A549 (cell line): ENCODE measurements at regions not wholly inside any gene's neighbourhood (a gene's known extent, or its start where the extent isn't known, plus 50 kb on each side); places are given as distances from the start of the nearest gene placed in this dataset.

ENCODE experiments used
- ATAC-seq, 2 experiments: fragments of 200-7000 bp in 1 of 2; fragments of >200 bp in 1 of 2; cut with Nextera tagmentation in 1 of 2; cut with Tn5 transposase in 1 of 2; 3 replicates each; pipeline versions ENCODE4 v1.8.0 to v1.9.1; 2018 to 2020; ENCODE audit warnings: mild to moderate bottlenecking in 1 of 2, moderate library complexity in 1 of 2
- CTCF ChIA-PET: fragments of 300-600 bp; sonication (Branson Sonifier 250); formaldehyde crosslinking; extraction: SDS; loops from one replicate; lab custom pipeline; 2021; ENCODE audit warnings: antibody characterized with exemption, inconsistent platforms; lab: Yijun Ruan, JAX
- POLR2A ChIA-PET: fragments of 350-600 bp; formaldehyde crosslinking; extraction: SDS; loops from one replicate; lab custom pipeline; 2021; ENCODE audit warnings: antibody characterized with exemption, inconsistent platforms; lab: Yijun Ruan, JAX
- DNase-seq, 2 experiments: peaks; one replicate each; pipeline versions ENCODE4 v3.0.0 to v3.0.0-alpha.2; 2011 to 2016; ENCODE audit warnings: low read depth in 1 of 2, low spot score in 1 of 2
- FAIRE-seq: peaks from 2 replicates; lab custom pipeline; 2011; peaks lifted over from hg19 to GRCh38; lab: Jason Lieb, UNC
- H3K27ac ChIP-seq, 2 experiments: fragments of >200 bp; sonication (Bioruptor Twin); formaldehyde crosslinking; 3 replicates each; pipeline ENCODE4 v1.5.1; 2016 to 2017
- H3K4me1 ChIP-seq: fragments of >200 bp; sonication (Bioruptor Twin); formaldehyde crosslinking; 3 replicates; pipeline ENCODE4 v1.6.1; 2016
- H3K4me2 ChIP-seq: fragments of >200 bp; sonication (Bioruptor Twin); formaldehyde crosslinking; 3 replicates; pipeline ENCODE4 v1.6.1; 2016
- H3K4me3 ChIP-seq: fragments of >200 bp; sonication (Bioruptor Twin); formaldehyde crosslinking; 3 replicates; pipeline ENCODE4 v1.5.1; 2016
- H3K9me3 ChIP-seq: fragments of >200 bp; sonication (Bioruptor Twin); formaldehyde crosslinking; 3 replicates; pipeline ENCODE4 v1.6.1; 2016
- BCL3 ChIP-seq: fragments of >200 bp; sonication (Bioruptor Twin); formaldehyde crosslinking; IDR thresholded peaks from 3 replicates; pipeline ENCODE4 v1.6.1; 2016
- CBX2 ChIP-seq: fragments of 200-600 bp; sonication (generic); IDR thresholded peaks from 2 replicates; pipeline ENCODE4 v1.6.1; 2016; ENCODE audit warnings: low read depth, mild to moderate bottlenecking, borderline replicate concordance
- CHD2 ChIP-seq: fragments of 150-350 bp; IDR thresholded peaks from 2 replicates; pipeline ENCODE4 v1.6.1; 2014; ENCODE audit warnings: low read length; ENCODE audit not compliant: partially characterized antibody
- CTCF ChIP-seq: fragments of >200 bp; sonication (Bioruptor Twin); formaldehyde crosslinking; IDR thresholded peaks from 3 replicates; pipeline ENCODE4 v1.5.1; 2016
- EHF ChIP-seq: fragments of 250-450 bp; sonication (Bioruptor Pico); IDR thresholded peaks from 2 replicates; pipeline ENCODE4 v1.5.0; 2020; ENCODE audit warnings: mild to moderate bottlenecking
- EHMT2 ChIP-seq: fragments of 200-600 bp; sonication (generic); IDR thresholded peaks from 2 replicates; pipeline ENCODE4 v1.6.1; 2016; ENCODE audit warnings: antibody characterized with exemption, low read depth, mild to moderate bottlenecking, moderate library complexity
- EP300 ChIP-seq, 2 experiments: fragments of >200 bp; sonication (Bioruptor Twin); formaldehyde crosslinking; IDR thresholded peaks; 2 replicates in 1 of 2; 3 replicates in 1 of 2; pipeline ENCODE4 v1.6.1; 2016 to 2017
- FOSL2 ChIP-seq, 2 experiments: fragments of 450-650 bp in 1 of 2; fragments of >200 bp in 1 of 2; sonication (Bioruptor Twin) in 1 of 2; formaldehyde crosslinking; IDR thresholded peaks; 2 replicates each; pipeline versions ENCODE4 v1.5.0 to v1.6.1; 2016 to 2020; ENCODE audit warnings: mild to moderate bottlenecking in 1 of 2, moderate library complexity in 1 of 2
- HDAC2 ChIP-seq: fragments of 200-600 bp; sonication (generic); IDR thresholded peaks from 2 replicates; pipeline ENCODE4 v1.6.1; 2016
- HES2 ChIP-seq: fragments of >200 bp; sonication (Bioruptor Twin); formaldehyde crosslinking; IDR thresholded peaks from 2 replicates; pipeline ENCODE4 v1.6.1; 2016
- HOXA7 ChIP-seq: fragments of 250-450 bp; sonication (Bioruptor Pico); IDR thresholded peaks from 2 replicates; pipeline ENCODE4 v1.5.0; 2020; ENCODE audit warnings: mild to moderate bottlenecking, moderate library complexity
- HOXB13 ChIP-seq: fragments of 250-450 bp; sonication (Bioruptor Pico); IDR thresholded peaks from 2 replicates; pipeline ENCODE4 v1.5.0; 2020; ENCODE audit warnings: low read depth, mild to moderate bottlenecking, moderate library complexity
- MYC ChIP-seq: IDR thresholded peaks from 2 replicates; pipeline ENCODE4 v1.6.1; 2012; ENCODE audit warnings: mild to moderate bottlenecking, inconsistent platforms, low read length, improper control_type of control experiment, borderline replicate concordance
- NFE2L2 ChIP-seq: fragments of 150-350 bp; conservative IDR thresholded peaks from 2 replicates; pipeline ENCODE4 v1.6.1; 2014; ENCODE audit warnings: low read length
- NPAS2 ChIP-seq: fragments of 250-450 bp; sonication (Bioruptor Pico); IDR thresholded peaks from 2 replicates; pipeline ENCODE4 v1.8.0; 2022; ENCODE audit warnings: mild to moderate bottlenecking, moderate library complexity, borderline replicate concordance
- PBX3 ChIP-seq: IDR thresholded peaks from 2 replicates; pipeline ENCODE4 v1.6.1; 2012
- PHF8 ChIP-seq: fragments of 200-600 bp; sonication (generic); IDR thresholded peaks from 2 replicates; pipeline ENCODE4 v1.6.1; 2016; ENCODE audit warnings: low read depth, mild to moderate bottlenecking, antibody characterized with exemption, moderate library complexity, borderline replicate concordance
- POLR2A ChIP-seq: IDR thresholded peaks from 2 replicates; pipeline ENCODE4 v1.6.1; 2012; ENCODE audit warnings: mild to moderate bottlenecking, low read length
- RAD21 ChIP-seq, 2 experiments: fragments of >200 bp in 1 of 2; sonication (Bioruptor Twin) in 1 of 2; formaldehyde crosslinking in 1 of 2; IDR thresholded peaks in 1 of 2; conservative IDR thresholded peaks in 1 of 2; 2 replicates in 1 of 2; 3 replicates in 1 of 2; pipeline ENCODE4 v1.6.1; 2012 to 2018; ENCODE audit warnings: inconsistent platforms in 1 of 2
- RARB ChIP-seq: fragments of 250-450 bp; sonication (Bioruptor Pico); IDR thresholded peaks from 2 replicates; pipeline ENCODE4 v1.8.0; 2021; ENCODE audit warnings: mild to moderate bottlenecking, moderate library complexity
- TFCP2L1 ChIP-seq: fragments of 250-450 bp; sonication (Bioruptor Pico); IDR thresholded peaks from 2 replicates; pipeline ENCODE4 v1.5.0; 2021; ENCODE audit warnings: mild to moderate bottlenecking
- TP53 ChIP-seq: fragments of 250-450 bp; sonication (Bioruptor Pico); IDR thresholded peaks from 2 replicates; pipeline ENCODE4 v1.5.0; 2021; ENCODE audit warnings: mild to moderate bottlenecking, moderate library complexity
- USF2 ChIP-seq: fragments of 450-650 bp; IDR thresholded peaks from 2 replicates; pipeline ENCODE4 v1.6.1; 2014; ENCODE audit warnings: antibody characterized with exemption
- WGBS: methylation state at CpG from one replicate; pipeline ENCODE4 v1.1.6; 2017; ENCODE audit errors: missing lambda C conversion rate; 5-methylcytosine and 5-hydroxymethylcytosine counted together

DNA sequence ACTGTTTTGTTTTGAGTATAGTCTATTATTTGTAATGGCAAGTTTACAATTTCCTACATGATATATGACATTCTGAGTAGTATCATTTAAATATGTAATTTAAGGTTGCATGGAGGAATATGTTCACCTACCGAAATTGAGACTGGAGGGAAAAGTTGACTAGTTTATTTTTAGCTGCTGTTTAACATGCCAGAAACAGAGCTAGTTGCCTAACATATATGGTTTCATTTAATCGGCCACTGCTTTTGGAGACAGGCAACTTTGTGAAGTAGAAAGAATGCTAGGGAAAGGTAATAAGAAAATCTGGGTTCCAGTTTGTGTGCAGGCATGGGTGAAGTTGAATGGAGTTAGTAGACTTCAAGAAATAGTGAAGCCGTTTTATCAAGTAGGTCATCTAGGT lies 342.1 kb upstream of the CBLB start (continued):
- TF ChIP-seq USF2 (no peak), HOXB13 (CRISPR knock-in tag) (no peak), RARB (CRISPR knock-in tag) (no peak), TP53 (CRISPR knock-in tag) (no peak), CHD2 (no peak)

DNA sequence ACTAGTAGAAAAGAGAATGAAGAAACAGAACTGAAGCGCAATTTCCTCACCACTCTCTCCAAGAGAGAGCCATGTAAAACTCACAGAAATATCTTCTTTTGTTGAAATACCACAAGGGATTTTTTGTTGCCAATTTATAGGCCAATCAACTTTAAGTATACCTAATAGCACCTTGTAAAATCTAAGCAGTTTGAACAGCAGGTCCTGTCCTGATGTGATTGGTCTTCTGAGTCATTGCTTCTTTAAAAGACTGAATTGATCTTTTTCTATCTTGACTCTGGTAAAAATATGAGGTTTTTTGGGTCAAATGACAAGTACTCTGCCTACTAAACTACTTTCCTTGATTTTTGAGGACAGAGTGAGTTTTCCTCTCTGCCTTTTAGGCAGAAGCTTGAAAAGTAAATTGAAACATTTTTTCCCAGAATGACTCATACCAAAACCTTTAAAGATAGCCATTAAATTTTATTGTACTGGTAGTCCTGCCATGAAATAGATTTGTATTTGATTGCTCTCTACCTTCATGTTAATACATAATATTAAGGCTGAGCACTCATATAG lies 343.9 kb upstream of the CBLB start:
- FAIRE-seq = no peak
- CTCF ChIA-PET = no interaction called here
- H3K4me2 ChIP-seq = no peak overlapping the region
- H3K27ac ChIP-seq = no peak overlapping the region
- 94% methylated on average over 1 of the region's 1 CpG for WGBS
- H3K4me1 ChIP-seq = no peaks in the 10 kb centered on the region
- H3K4me3 ChIP-seq = no peak overlapping the region
- TF ChIP-seq FOSL2 (IDR thresholded peaks at IDR 0.05) (no peak), FOSL2 (CRISPR knock-in tag; IDR thresholded peaks at IDR 0.05) (no peak), MYC (no peak), CTCF (no peak), EHMT2 (no peak), TFCP2L1 (no peak), PHF8 (no peak), POLR2A (no peak), HDAC2 (no peak), EP300 (IDR thresholded peaks at IDR 0.05) (no peak), NFE2L2 (no peak), PBX3 (no peak), HES2 (no peak), BCL3 (no peak), HOXA7 (CRISPR knock-in tag) (no peak), NPAS2 (CRISPR knock-in tag) (no peak), CBX2 (no peak)
- TF ChIP-seq, all 56 proteins: peak for 0
- DNase-seq (no peak), ATAC-seq (no peak)
- POLR2A ChIA-PET = no interaction called here
- no peaks in the 10 kb centered on the region for H3K9me3 ChIP-seq

DNA sequence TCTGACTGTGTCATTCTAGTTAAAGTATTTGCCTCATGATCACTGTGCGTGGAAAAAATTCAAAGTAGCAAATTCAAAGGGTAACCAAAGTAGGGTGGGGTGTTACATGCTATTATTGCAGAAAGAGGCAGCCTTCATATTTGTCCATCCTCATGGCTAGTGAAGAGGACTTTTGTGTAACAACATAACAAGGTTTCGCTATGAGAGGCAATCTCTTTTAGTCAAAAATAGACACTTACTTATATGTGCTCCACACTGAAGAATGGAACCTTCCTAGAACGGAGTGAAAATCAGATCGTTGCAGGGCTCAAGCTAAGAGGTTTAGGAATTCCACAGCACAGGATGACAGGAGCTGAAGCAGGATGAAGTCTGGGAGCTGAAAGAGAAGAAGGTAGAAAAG lies 345.1 kb upstream of the CBLB start:
- POLR2A ChIA-PET = no interaction called here
- no peaks in the 10 kb centered on the region for H3K9me3 ChIP-seq
- no peak for ATAC-seq
- FAIRE-seq = no peak
- H3K27ac ChIP-seq = no peak overlapping the region
- DNase-seq = no peak
- H3K4me1 ChIP-seq = no peaks in the 10 kb centered on the region
- 78% methylated on average over 4 of the region's 4 CpGs for WGBS
- no peak for TF ChIP-seq EHF (CRISPR knock-in tag)
- no peak for TF ChIP-seq CBX2
- TF ChIP-seq RAD21 (conservative IDR thresholded peaks at IDR 0.05 in 1 of 2, IDR thresholded peaks at IDR 0.05 in 1 of 2) = no peak
- TF ChIP-seq, all 56 proteins: peak for 0
- no peak overlapping the region for H3K4me3 ChIP-seq
- H3K4me2 ChIP-seq = 0 out of 3 replicates have a peak overlapping the region, but pooled peaks have one; percentile 23
- CTCF ChIA-PET = interaction anchor here (1.1 kb wide), 1 partner anchor 395 kb away, joined by 3 read pairs; no protein-coding TSS in a partner anchor
